DND-41 (cell line): ENCODE measurements at regions not wholly inside any gene's neighbourhood (a gene's known extent, or its start where the extent isn't known, plus 50 kb on each side); places are given as distances from the start of the nearest gene placed in this dataset.

Experiments used
- ATAC-seq: fragments of 200-7000 bp; cut with Tn5 transposase; 3 replicates; pipeline ENCODE4 v1.9.1; 2021; ENCODE audit warnings: low read depth; ENCODE audit not compliant: insufficient read depth
- DNase-seq: peaks from one replicate; pipeline ENCODE4 v3.0.0-alpha.2; 2020
- H2AFZ ChIP-seq: 2 replicates; pipeline ENCODE4 v1.6.0; 2012; ENCODE audit warnings: low read depth, low read length
- H3K27ac ChIP-seq: 2 replicates; pipeline ENCODE4 v1.5.1; 2012; ENCODE audit warnings: low read length, inconsistent platforms
- H3K27me3 ChIP-seq: fragments of 200-600 bp; sonication (generic); 2 replicates; pipeline ENCODE4 v1.6.0; 2012; ENCODE audit warnings: low read length, mild to moderate bottlenecking, inconsistent platforms; ENCODE audit not compliant: insufficient read depth, poor library complexity
- H3K36me3 ChIP-seq: 2 replicates; pipeline ENCODE4 v1.5.1; 2012; ENCODE audit warnings: low read length, inconsistent platforms; ENCODE audit not compliant: insufficient read depth
- H3K4me1 ChIP-seq: 2 replicates; pipeline ENCODE4 v1.5.1; 2012; ENCODE audit warnings: mild to moderate bottlenecking, low read length; ENCODE audit not compliant: insufficient read depth
- H3K4me2 ChIP-seq: 2 replicates; pipeline ENCODE4 v1.6.0; 2012; ENCODE audit warnings: mild to moderate bottlenecking, moderate library complexity, low read length, inconsistent platforms; ENCODE audit not compliant: insufficient read depth
- H3K4me3 ChIP-seq, 2 experiments: fragments of 200-600 bp in 1 of 2; shearing (Covaris generic) in 1 of 2; 2 replicates each; pipeline ENCODE4 v1.5.1; 2012 to 2016; ENCODE audit warnings: inconsistent platforms in 2 of 2, low read length in 2 of 2, mild to moderate bottlenecking in 2 of 2, low read depth in 1 of 2, moderate library complexity in 1 of 2
- H3K79me2 ChIP-seq: 2 replicates; pipeline ENCODE4 v1.6.0; 2012; ENCODE audit warnings: low read length, inconsistent platforms; ENCODE audit not compliant: insufficient read depth
- H3K9ac ChIP-seq: 2 replicates; pipeline ENCODE4 v1.6.0; 2012; ENCODE audit warnings: low read depth, mild to moderate bottlenecking, inconsistent platforms, low read length, moderate library complexity
- H3K9me3 ChIP-seq: 2 replicates; pipeline ENCODE4 v1.5.1; 2012; ENCODE audit warnings: low read length, moderate library complexity, mild to moderate bottlenecking, inconsistent platforms; ENCODE audit not compliant: insufficient read depth, severe bottlenecking
- H4K20me1 ChIP-seq: 2 replicates; pipeline ENCODE4 v1.6.0; 2012; ENCODE audit warnings: low read length; ENCODE audit not compliant: insufficient read depth
- CTCF ChIP-seq: IDR thresholded peaks from 2 replicates; pipeline ENCODE4 v1.5.1; 2012; ENCODE audit warnings: borderline replicate concordance, low read length, moderate library complexity, mild to moderate bottlenecking; ENCODE audit not compliant: poor library complexity, severe bottlenecking; ENCODE audit errors: extremely low read depth
- EZH2 ChIP-seq: IDR thresholded peaks from 3 replicates; pipeline ENCODE4 v1.6.1; 2012; ENCODE audit warnings: borderline replicate concordance, low read depth, mild to moderate bottlenecking, moderate library complexity, low read length, inconsistent platforms; ENCODE audit not compliant: severe bottlenecking

DNA sequence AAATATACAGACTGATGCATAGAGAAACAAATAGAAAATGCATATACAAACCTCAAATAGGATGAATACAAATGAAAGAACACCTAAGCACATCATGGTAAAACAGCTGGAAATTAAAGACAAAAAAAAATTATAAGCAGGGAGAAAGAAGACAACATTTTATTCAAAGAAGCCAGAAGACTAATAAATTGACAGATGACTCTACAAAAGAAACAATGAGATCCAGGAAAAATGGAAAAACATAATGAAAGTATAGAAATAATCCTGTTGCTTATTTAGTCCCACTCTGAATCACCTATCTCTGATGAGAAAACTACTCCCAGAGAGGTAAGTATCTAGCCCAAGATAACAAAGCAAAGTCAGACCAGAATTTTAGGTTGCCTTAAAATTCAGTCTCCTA is 143.4 kb downstream of the RBM43 start:
- Histone ChIP-seq H3K9me3 (no peaks in the 10 kb centered on the region), H3K27me3 (no peaks in the 10 kb centered on the region), H3K36me3 (no peaks in the 10 kb centered on the region), H3K79me2 (no peaks in the 10 kb centered on the region), H3K9ac (no peak overlapping the region), H3K4me2 (no peak overlapping the region), H3K4me3 (no peak overlapping the region), H2AFZ (no peak overlapping the region), H3K4me1 (no peaks in the 10 kb centered on the region), H3K27ac (no peak overlapping the region), H4K20me1 (no peaks in the 10 kb centered on the region)
- ATAC-seq = no peak
- DNase-seq = no peak
- no peak for TF ChIP-seq EZH2
- TF ChIP-seq CTCF = no peak

DNA sequence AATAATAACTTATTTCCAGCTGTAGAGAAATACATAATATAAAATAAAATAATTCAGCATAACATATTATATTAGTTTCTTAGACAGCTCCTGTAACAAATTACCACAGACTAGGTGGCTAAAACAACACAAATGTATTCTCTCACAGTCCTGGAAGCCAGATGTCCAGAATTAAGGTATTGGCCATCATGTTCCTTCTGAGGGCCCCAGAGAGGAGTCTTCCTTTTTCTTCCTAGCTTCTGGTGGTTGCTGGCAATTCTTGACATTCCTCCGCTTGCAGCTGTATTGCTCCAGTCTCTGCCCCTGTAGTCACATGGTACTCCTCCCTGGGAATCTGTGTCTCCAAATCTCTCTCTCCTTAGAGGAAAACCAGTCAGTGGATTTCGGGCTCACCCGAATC is 146.8 kb downstream of the RBM43 start:
- ATAC-seq = no peak

DNA sequence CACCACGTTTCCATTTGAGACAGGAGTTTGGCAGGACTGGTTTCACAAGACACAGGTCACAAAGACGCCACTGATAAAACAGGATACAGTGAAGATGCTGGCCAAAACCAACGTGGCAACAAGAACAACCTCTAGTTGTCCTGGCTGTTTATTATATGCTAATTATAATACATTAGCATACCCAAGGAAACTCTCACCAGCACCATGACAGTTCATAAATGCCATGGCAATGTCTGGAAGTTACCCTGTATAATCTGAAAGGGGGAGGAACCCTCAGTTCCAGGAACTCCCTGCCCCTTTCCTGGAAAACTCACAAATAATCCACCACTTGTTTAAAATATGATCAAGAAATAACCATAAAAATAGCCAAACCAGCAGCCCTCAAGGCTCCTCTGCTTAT is 148.3 kb downstream of the RBM43 start:
- no peaks in the 10 kb centered on the region for H3K79me2 ChIP-seq
- H3K9ac ChIP-seq = no peak overlapping the region
- no peak overlapping the region for H2AFZ ChIP-seq
- no peaks in the 10 kb centered on the region for H3K27me3 ChIP-seq
- H3K9me3 ChIP-seq = no peaks in the 10 kb centered on the region
- no peaks in the 10 kb centered on the region for H4K20me1 ChIP-seq
- DNase-seq (no peak), ATAC-seq (no peak)
- TF ChIP-seq EZH2 (no peak), CTCF (no peak)
- no peaks in the 10 kb centered on the region for H3K4me1 ChIP-seq
- H3K36me3 ChIP-seq = no peaks in the 10 kb centered on the region
- no peak overlapping the region for H3K4me3 ChIP-seq
- H3K27ac ChIP-seq = no peak overlapping the region
- no peak overlapping the region for H3K4me2 ChIP-seq

More for the DNA sequence above, 146.8 kb downstream of the RBM43 start:
- H3K4me3 ChIP-seq = no peak overlapping the region
- H3K4me2 ChIP-seq = no peak overlapping the region
- DNase-seq = no peak
- no peak overlapping the region for H3K9ac ChIP-seq
- no peaks in the 10 kb centered on the region for H3K36me3 ChIP-seq
- no peaks in the 10 kb centered on the region for H3K27me3 ChIP-seq
- no peak for TF ChIP-seq CTCF
- no peak for TF ChIP-seq EZH2
- no peak overlapping the region for H2AFZ ChIP-seq
- no peak overlapping the region for H3K27ac ChIP-seq
- no peaks in the 10 kb centered on the region for H4K20me1 ChIP-seq
- no peaks in the 10 kb centered on the region for H3K4me1 ChIP-seq
- no peaks in the 10 kb centered on the region for H3K9me3 ChIP-seq
- H3K79me2 ChIP-seq = no peaks in the 10 kb centered on the region

- no peak overlapping the region for H2AFZ ChIP-seq
- no peaks in the 10 kb centered on the region for H3K27me3 ChIP-seq
- DNase-seq (no peak), ATAC-seq (no peak)
- no peaks in the 10 kb centered on the region for H3K4me1 ChIP-seq
- H3K9ac ChIP-seq = no peak overlapping the region
- H3K4me2 ChIP-seq = no peak overlapping the region
- TF ChIP-seq EZH2 = no peak
- H3K9me3 ChIP-seq = no peaks in the 10 kb centered on the region
- H3K4me3 ChIP-seq = no peak overlapping the region
- no peaks in the 10 kb centered on the region for H4K20me1 ChIP-seq
- H3K36me3 ChIP-seq = no peaks in the 10 kb centered on the region
- H3K79me2 ChIP-seq = no peaks in the 10 kb centered on the region
- H3K27ac ChIP-seq = no peak overlapping the region
Measured at GRCh38 chr2:151111599-151112278, 149.9 kb downstream of the RBM43 start.
